ENCODE measurements at regions not wholly inside any gene's neighbourhood (a gene's known extent, or its start where the extent isn't known, plus 50 kb on each side); places are given as distances from the start of the nearest gene placed in this dataset.

DNA sequence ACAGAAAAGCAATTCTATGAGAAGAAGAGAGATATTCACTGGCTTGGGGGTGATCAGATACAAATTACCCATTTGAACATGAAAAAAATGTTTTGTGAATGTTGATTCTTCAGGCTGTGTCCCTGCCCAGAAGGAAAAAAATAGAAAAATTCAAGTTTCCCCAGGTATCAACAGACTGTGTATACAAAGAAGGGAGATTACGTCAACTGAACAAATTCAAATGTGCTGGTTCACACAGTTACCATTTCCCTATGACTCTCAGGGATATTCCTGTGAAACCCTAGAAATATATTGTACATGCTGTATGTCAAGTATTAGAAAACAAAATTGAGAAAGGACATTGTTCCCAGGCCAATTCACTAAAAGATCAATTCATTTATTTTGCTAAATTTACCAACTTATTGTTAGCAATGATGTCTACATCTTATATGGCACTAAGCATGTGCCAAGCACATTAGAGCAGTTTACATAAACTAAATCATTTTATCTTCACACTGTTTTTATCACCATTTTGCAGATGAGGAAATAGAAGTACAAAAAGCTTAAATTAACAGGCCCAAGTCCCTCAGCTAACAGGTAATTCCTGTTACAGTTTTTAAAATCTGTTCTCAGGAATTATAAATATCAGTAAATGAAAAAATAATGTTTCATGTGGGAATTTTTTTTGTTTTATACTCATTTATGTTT lies 306.7 kb upstream of the ROBO2 start (continued):
- TF ChIP-seq, protein P1, sequence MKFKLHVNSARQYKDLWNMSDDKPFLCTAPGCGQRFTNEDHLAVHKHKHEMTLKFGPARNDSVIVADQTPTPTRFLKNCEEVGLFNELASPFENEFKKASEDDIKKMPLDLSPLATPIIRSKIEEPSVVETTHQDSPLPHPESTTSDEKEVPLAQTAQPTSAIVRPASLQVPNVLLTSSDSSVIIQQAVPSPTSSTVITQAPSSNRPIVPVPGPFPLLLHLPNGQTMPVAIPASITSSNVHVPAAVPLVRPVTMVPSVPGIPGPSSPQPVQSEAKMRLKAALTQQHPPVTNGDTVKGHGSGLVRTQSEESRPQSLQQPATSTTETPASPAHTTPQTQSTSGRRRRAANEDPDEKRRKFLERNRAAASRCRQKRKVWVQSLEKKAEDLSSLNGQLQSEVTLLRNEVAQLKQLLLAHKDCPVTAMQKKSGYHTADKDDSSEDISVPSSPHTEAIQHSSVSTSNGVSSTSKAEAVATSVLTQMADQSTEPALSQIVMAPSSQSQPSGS (IDR thresholded peaks at IDR 0.05; ENCODE audit: low read length), result no peak
- TF ChIP-seq GABPA (IDR thresholded peaks at IDR 0.05; ENCODE audit: borderline replicate concordance, insufficient read depth, low read length), result no peak

All from H1 (cell line).